Caco-2 (cell line): ENCODE measurements at regions not wholly inside any gene's neighbourhood (a gene's known extent, or its start where the extent isn't known, plus 50 kb on each side); places are given as distances from the start of the nearest gene placed in this dataset.

Experiments used
- BruUV-seq: library from RNA; stranded (reverse); fragments of 400-500 nt; replicated peaks from 2 replicates; lab custom pipeline; 2021; lab: Mats Ljungman, UMichigan
- CTCF ChIA-PET: fragments of 300-600 bp; sonication (Branson Sonifier 250); formaldehyde crosslinking; loops from one replicate; lab custom pipeline; 2022; ENCODE audit warnings: antibody characterized with exemption; lab: Charles Lee
- POLR2A ChIA-PET: fragments of 300-600 bp; sonication (Branson Sonifier 250); formaldehyde crosslinking; loops from one replicate; lab custom pipeline; 2022; ENCODE audit warnings: antibody characterized with exemption; lab: Charles Lee
- DNase-seq, 2 experiments: peaks; one replicate each; pipeline versions ENCODE4 v3.0.0 to v3.0.0-alpha.2; 2020 to 2022
- H3K27me3 ChIP-seq: replicated peaks from 2 replicates; pipeline ENCODE4 v1.6.0; 2011; ENCODE audit warnings: low read length; ENCODE audit not compliant: control insufficient read depth, insufficient read depth
- H3K36me3 ChIP-seq: 2 replicates; pipeline ENCODE4 v1.5.1; 2011; ENCODE audit warnings: low read length; ENCODE audit not compliant: control insufficient read depth, insufficient read depth
- H3K4me1 ChIP-seq: fragments of 250-450 bp; sonication (Bioruptor Pico); 2 replicates; pipeline ENCODE4 v1.5.1; 2020; ENCODE audit warnings: mild to moderate bottlenecking
- H3K4me3 ChIP-seq: 2 replicates; pipeline ENCODE4 v1.5.1; 2011; ENCODE audit warnings: low read depth, mild to moderate bottlenecking, control low read depth, low read length
- H3K9me3 ChIP-seq: fragments of 250-450 bp; sonication (Bioruptor Pico); 2 replicates; pipeline ENCODE4 v1.5.1; 2020; ENCODE audit warnings: mild to moderate bottlenecking, moderate library complexity
- H3K27ac Mint-ChIP-seq: one replicate; pipeline ENCODE4 v1.8.0; 2022; ENCODE audit warnings: mixed read lengths; ENCODE audit not compliant: unreplicated experiment
- H3K27me3 Mint-ChIP-seq: one replicate; pipeline ENCODE4 v1.8.0; 2022; ENCODE audit warnings: mixed read lengths; ENCODE audit not compliant: insufficient read depth, unreplicated experiment
- H3K36me3 Mint-ChIP-seq: one replicate; pipeline ENCODE4 v1.8.0; 2022; ENCODE audit warnings: mild to moderate bottlenecking, mixed read lengths; ENCODE audit not compliant: insufficient read depth, unreplicated experiment
- H3K4me1 Mint-ChIP-seq: one replicate; pipeline ENCODE4 v1.8.0; 2022; ENCODE audit warnings: low read depth, mixed read lengths; ENCODE audit not compliant: unreplicated experiment
- H3K4me3 Mint-ChIP-seq: one replicate; pipeline ENCODE4 v1.8.0; 2022; ENCODE audit warnings: mild to moderate bottlenecking, moderate library complexity, mixed read lengths; ENCODE audit not compliant: unreplicated experiment
- H3K9me3 Mint-ChIP-seq: one replicate; pipeline ENCODE4 v1.8.0; 2022; ENCODE audit warnings: mixed read lengths; ENCODE audit not compliant: unreplicated experiment
- CTCF ChIP-seq, 2 experiments: fragments of 200-600 bp in 1 of 2; IDR thresholded peaks; 1 replicate in 1 of 2; 2 replicates in 1 of 2; pipeline versions ENCODE4 v1.5.1 to v1.8.0; 2011 to 2022; ENCODE audit warnings: antibody characterized with exemption in 1 of 2, control low read depth in 1 of 2, inconsistent platforms in 1 of 2, low read depth in 1 of 2, low read length in 1 of 2, mild to moderate bottlenecking in 1 of 2, moderate library complexity in 1 of 2; ENCODE audit not compliant: insufficient read depth in 1 of 2, severe bottlenecking in 1 of 2, unreplicated experiment in 1 of 2
- intact Hi-C: fragments of 100-400 bp; cut with micrococcal nuclease; formaldehyde crosslinking; loops from one replicate; pipeline ENCODE4 v1.10.0; 2022; ENCODE audit not compliant: unreplicated experiment

GRCh38 chr11:80495116-80495515 lies 1054.3 kb upstream of the TENM4 start:
- no peaks in the 10 kb centered on the region for H3K36me3 ChIP-seq
- Mint-ChIP-seq H3K4me3 (no peak overlapping the region), H3K36me3 (no peaks in the 10 kb centered on the region), H3K27me3 (peaks cover 3% of the 10 kb centered on the region), H3K4me1 (no peaks in the 10 kb centered on the region), H3K9me3 (peaks cover 18% of the 10 kb centered on the region), H3K27ac (no peak overlapping the region)
- DNase-seq: no peak
- no peaks in the 10 kb centered on the region for H3K4me1 ChIP-seq
- CTCF ChIA-PET: no interaction called here
- POLR2A ChIA-PET: no interaction called here
- BruUV-seq: no TSS peak
- no peaks in the 10 kb centered on the region for H3K27me3 ChIP-seq
- intact Hi-C loops: no loop called here
- TF ChIP-seq CTCF (IDR thresholded peaks at IDR 0.05; ENCODE audit: insufficient read depth in 1 of 2, low read depth in 1 of 2, low read length in 1 of 2, severe bottlenecking in 1 of 2, unreplicated experiment in 1 of 2): no peak
- no peak overlapping the region for H3K4me3 ChIP-seq
- peaks cover 8% of the 10 kb centered on the region; the same call in 1 of the 2 replicates for H3K9me3 ChIP-seq

GRCh38 chr11:80487952-80488351 lies 1047.1 kb upstream of the TENM4 start:
- Histone ChIP-seq H3K4me3 (no peak overlapping the region), H3K36me3 (no peaks in the 10 kb centered on the region), H3K9me3 (no peaks in the 10 kb centered on the region), H3K27me3 (no peaks in the 10 kb centered on the region), H3K4me1 (no peaks in the 10 kb centered on the region)
- Mint-ChIP-seq H3K9me3 (no peaks in the 10 kb centered on the region), H3K4me1 (no peaks in the 10 kb centered on the region), H3K4me3 (no peak overlapping the region), H3K27ac (no peak overlapping the region), H3K36me3 (no peaks in the 10 kb centered on the region), H3K27me3 (peaks cover 12% of the 10 kb centered on the region)
- no peak for DNase-seq
- no peak for TF ChIP-seq CTCF (IDR thresholded peaks at IDR 0.05; ENCODE audit: insufficient read depth in 1 of 2, low read depth in 1 of 2, low read length in 1 of 2, severe bottlenecking in 1 of 2, unreplicated experiment in 1 of 2)
- ChIA-PET CTCF (no interaction called here), POLR2A (no interaction called here)
- intact Hi-C loops: no loop called here
- no TSS peak for BruUV-seq

- BruUV-seq: no TSS peak
- no peaks in the 10 kb centered on the region for H3K9me3 Mint-ChIP-seq
- no peak overlapping the region for H3K4me3 Mint-ChIP-seq
- no peaks in the 10 kb centered on the region for H3K36me3 Mint-ChIP-seq
- H3K27ac Mint-ChIP-seq: no peak overlapping the region
- H3K9me3 ChIP-seq: 0 out of 2 replicates have a peak, but pooled peaks cover 2% of the 10 kb centered on the region
- peaks cover 12% of the 10 kb centered on the region for H3K27me3 Mint-ChIP-seq
- H3K36me3 ChIP-seq: no peaks in the 10 kb centered on the region
- ChIA-PET CTCF (no interaction called here), POLR2A (no interaction called here)
- DNase-seq: no peak
- no peaks in the 10 kb centered on the region for H3K4me1 ChIP-seq
- H3K4me1 Mint-ChIP-seq: no peaks in the 10 kb centered on the region
- TF ChIP-seq CTCF (IDR thresholded peaks at IDR 0.05; ENCODE audit: insufficient read depth in 1 of 2, low read depth in 1 of 2, low read length in 1 of 2, severe bottlenecking in 1 of 2, unreplicated experiment in 1 of 2): no peak
- H3K4me3 ChIP-seq: no peak overlapping the region
- H3K27me3 ChIP-seq: no peaks in the 10 kb centered on the region
- intact Hi-C loops: no loop called here
These were observed 1045.8 kb upstream of the TENM4 start for GRCh38 chr11:80486678-80487077.
